ENCODE measurements at regions not wholly inside any gene's neighbourhood (a gene's known extent, or its start where the extent isn't known, plus 50 kb on each side); places are given as distances from the start of the nearest gene placed in this dataset.

DNA sequence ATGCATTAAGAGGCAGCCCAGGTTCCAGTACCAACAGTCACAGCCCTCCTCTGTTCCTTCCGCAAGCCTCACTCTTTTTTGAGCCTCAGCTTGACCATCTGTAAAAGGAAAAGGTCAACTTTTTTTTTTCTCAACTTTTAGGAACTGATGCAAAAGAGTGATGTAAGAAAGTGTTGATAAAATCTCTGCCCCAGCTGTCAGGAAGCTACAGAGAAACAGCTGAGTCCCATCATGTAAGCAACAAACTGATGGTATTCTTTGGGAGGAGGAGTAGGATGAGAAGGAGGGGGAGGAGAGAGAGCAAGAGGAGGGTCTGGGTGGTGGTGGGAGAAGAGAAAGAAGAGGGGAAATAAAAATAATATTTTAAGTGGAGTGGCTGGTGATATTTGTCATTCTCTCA lies 233.9 kb upstream of the TSHZ3 start:
- H3K9me3 Mint-ChIP-seq, result no peaks in the 10 kb centered on the region
- DNase-seq (ENCODE audit: low spot score in 2 of 2), result no peak

DNA sequence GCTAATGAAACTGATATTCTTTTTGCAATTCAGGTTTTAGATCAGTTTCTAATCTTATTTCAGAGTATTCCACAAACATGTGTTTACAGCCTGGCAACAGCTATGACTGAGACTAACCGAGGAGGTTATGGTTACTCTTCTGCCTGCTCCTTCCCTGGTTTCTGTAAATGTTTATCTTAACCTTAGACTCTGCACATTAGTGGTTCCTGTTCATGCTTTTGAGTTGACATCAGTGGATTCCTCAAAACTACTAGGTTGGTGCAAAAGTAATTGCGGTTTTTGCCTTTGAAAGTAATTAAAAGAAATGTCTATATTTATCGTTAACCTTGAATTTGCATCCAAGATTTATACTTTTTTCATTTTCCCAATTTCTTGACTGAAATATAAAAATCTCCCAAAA lies 237.0 kb upstream of the TSHZ3 start:
- DNase-seq (ENCODE audit: low spot score in 2 of 2), result no peak
- ATAC-seq, result no peak
- Mint-ChIP-seq H3K36me3 (peaks cover 0 to 5% of the 10 kb centered on the region in 2 donors), H3K9me3 (no peaks in the 10 kb centered on the region), H3K27ac (no peak overlapping the region)

More for the DNA sequence above, 233.9 kb upstream of the TSHZ3 start:
- no peak for ATAC-seq
- no peaks in the 10 kb centered on the region for H3K36me3 Mint-ChIP-seq
- no peak overlapping the region for H3K27ac Mint-ChIP-seq

DNA sequence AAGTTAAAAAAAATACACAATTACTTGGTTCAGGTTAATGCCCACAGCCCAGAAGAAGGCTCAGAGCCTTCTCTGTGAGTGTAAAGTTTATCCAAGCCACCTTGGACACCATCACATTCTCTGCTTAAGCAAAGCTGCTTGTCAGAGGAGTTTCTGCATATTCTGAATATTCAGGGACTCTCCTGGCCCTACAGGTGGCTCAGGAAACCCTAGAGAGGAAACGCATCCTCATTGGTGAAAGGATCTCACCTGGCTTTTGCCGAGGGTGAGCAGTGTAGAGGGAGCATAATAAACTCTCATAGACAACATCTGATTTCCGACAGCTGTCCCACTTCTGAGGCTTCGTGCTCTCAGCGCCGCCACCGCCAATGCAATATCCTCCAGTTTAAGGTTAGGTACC lies 239.9 kb upstream of the TSHZ3 start:
- ATAC-seq (no peak), DNase-seq (ENCODE audit: low spot score in 2 of 2) (no peak)
- H3K36me3 Mint-ChIP-seq, result peaks cover 0 to 5% of the 10 kb centered on the region in 2 donors
- peaks cover 0 to 4% of the 10 kb centered on the region in 2 donors for H3K9me3 Mint-ChIP-seq
- no peak overlapping the region for H3K27ac Mint-ChIP-seq

DNA sequence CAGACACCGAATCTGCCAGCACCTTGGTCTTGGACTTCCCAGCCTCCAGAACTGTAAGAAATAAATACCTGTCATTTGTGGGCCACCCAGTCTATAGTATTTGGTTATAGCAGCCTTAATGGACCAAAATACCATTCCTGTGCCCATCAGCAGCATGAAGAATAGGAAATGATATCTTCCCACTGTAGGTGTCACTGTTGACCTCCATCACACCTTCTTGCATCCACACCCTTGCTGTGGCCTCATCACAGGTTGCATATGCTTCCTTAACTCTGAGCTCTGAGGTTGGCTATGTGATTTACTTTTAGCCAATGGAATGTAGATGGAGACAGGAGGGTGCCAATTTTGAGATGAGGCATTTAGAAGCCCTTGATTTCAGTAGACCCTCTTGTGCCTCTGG lies 242.0 kb upstream of the TSHZ3 start:
- H3K27ac Mint-ChIP-seq, result no peak overlapping the region
- DNase-seq (ENCODE audit: low spot score in 2 of 2) (no peak), ATAC-seq (no peak)
- H3K36me3 Mint-ChIP-seq, result peaks cover 0 to 5% of the 10 kb centered on the region in 2 donors
- H3K9me3 Mint-ChIP-seq, result peaks cover 0 to 4% of the 10 kb centered on the region in 2 donors

DNA sequence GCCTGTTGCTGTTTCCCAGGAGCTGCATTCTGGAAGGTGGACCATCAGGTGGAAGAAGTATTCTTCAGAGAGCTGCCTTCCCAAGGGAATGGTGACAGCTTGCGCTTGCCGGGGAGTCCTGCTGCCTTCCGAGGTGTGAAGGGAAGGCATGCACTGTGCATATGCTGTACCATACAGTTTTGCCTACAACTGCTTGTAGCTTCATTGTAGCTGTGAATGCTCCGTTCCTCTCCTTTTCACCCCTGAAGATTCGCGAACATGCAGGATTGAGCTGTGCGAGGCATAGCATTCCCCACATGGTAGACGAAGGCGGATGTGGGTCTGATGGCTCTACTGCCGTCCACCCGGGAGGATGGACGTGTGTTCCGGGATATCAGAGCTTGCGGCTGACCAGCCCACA lies 243.2 kb upstream of the TSHZ3 start:
- Mint-ChIP-seq H3K9me3 (peaks cover 0 to 4% of the 10 kb centered on the region in 2 donors), H3K27ac (no peak overlapping the region), H3K36me3 (peaks cover 0 to 5% of the 10 kb centered on the region in 2 donors)
- DNase-seq (ENCODE audit: low spot score in 2 of 2) (no peak), ATAC-seq (no peak)

DNA sequence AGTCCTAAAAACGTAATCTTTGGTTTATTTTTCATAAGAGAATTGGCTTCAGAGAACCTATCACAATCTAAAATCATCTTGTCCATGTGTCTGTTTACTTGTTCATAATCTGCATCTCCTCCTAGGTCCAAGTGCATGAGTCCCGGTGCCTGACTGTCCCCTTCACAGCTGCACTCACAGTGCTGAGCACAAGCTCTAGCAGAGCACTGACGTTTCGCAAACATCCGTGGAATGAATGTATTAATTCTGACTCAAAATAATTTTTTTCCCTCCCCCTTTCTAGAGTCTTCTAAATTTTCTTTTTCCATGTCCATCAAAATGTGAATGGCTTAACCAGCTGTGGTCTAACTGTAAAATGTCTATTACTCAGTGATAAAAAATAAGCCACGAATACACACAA lies 245.5 kb upstream of the TSHZ3 start:
- no peak for DNase-seq (ENCODE audit: low spot score in 2 of 2)
- ATAC-seq, result no peak
- Mint-ChIP-seq H3K36me3 (peaks cover 0 to 3% of the 10 kb centered on the region in 2 donors), H3K27ac (no peak overlapping the region), H3K9me3 (peaks cover 0 to 4% of the 10 kb centered on the region in 2 donors)

DNA sequence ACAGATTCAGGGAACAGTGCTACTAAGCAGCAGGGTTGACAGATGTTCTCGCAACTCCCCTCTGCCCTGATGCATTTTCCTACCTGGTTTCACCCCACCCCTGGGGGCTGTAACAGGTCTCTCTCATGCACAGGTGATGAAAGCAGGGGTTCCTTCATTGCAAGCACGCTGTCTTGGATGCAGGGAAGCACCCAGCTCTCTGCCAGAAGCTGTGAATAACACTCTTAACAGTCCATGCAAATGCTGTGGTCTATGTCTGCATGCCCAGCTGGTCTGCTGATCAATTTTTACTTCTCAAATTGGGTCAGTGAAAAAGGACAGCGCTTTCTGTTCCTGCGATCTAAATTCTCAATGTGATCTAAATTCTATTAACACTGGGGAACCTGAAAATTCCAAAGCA lies 246.3 kb upstream of the TSHZ3 start:
- Mint-ChIP-seq H3K9me3 (peaks cover 0 to 4% of the 10 kb centered on the region in 2 donors), H3K27ac (no peak overlapping the region), H3K36me3 (no peaks in the 10 kb centered on the region)
- ATAC-seq, result no peak
- DNase-seq (ENCODE audit: low spot score in 2 of 2), result no peak

DNA sequence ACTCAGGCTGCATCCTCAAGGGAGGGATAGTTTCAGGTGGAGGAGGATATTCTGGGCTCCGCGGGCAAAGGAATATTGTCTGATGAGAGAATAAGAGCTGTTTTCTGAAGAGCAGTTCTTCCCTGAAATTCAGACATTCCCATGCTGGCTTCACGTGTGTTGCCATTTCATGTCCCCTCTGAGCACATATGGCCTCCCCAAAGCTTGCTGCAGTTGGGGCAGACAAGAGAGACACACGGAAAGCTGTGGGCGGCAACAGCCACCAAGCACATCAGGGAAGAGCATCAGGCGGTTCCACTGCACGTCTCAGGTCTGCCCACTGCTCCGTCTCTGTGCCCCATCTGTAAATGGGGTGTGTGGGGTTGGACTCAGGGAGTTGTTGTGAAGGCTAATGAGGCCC lies 247.5 kb upstream of the TSHZ3 start:
- Mint-ChIP-seq H3K9me3 (peaks cover 0 to 4% of the 10 kb centered on the region in 2 donors), H3K27ac (no peak overlapping the region), H3K36me3 (no peaks in the 10 kb centered on the region)
- DNase-seq (ENCODE audit: low spot score in 2 of 2) (no peak), ATAC-seq (no peak)

DNA sequence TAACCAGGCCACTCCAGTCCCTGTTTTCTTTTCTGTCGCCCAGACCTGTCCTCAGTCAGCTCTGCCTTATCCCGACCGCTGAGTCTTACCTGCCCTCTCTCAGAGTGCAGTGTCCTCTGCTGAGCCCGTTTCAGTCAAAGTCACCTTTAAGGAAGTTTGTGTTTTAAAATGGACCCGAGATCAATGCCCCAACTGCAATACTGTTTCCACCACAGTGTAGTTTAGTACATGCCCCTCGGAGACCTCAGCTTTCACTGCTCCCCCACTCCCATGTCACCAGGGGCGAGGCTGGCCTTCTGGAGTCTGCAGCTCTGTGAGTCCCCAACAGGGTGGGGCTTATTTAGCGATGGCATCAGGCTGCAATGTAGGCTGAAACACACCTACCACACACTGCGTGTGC lies 248.4 kb upstream of the TSHZ3 start:
- no peak overlapping the region for H3K27ac Mint-ChIP-seq
- ATAC-seq, result no peak
- no peaks in the 10 kb centered on the region for H3K36me3 Mint-ChIP-seq
- H3K9me3 Mint-ChIP-seq, result peaks cover 0 to 4% of the 10 kb centered on the region in 2 donors
- DNase-seq (ENCODE audit: low spot score in 2 of 2), result no peak

DNA sequence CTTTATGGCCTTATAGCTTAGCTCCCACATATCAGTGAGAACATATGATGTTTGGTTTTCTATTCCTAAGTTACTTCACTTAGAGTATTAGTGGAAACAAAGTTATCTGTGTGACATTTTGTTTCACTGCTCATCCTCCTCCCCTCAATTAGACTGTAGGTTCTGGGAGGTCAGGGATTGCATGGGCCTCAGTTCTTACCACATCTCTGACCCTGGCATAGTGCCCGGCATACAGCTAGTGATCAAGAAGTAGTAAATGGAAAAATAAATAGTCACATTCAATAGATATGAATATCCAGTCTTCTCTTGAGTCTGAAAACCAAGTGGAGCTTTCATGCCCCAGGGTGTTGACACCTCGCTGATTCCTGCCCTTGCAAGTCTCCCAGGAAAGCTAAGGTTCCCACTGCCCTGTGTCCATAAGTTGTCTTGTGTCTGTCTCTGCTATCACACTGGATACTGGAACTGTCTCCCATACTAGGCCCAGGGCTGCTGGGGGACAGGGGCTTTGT lies 249.5 kb upstream of the TSHZ3 start:
- H3K36me3 Mint-ChIP-seq, result no peaks in the 10 kb centered on the region
- DNase-seq (ENCODE audit: low spot score in 2 of 2) (no peak), ATAC-seq (no peak)
- no peaks in the 10 kb centered on the region for H3K9me3 Mint-ChIP-seq
- H3K27ac Mint-ChIP-seq, result no peak overlapping the region

DNA sequence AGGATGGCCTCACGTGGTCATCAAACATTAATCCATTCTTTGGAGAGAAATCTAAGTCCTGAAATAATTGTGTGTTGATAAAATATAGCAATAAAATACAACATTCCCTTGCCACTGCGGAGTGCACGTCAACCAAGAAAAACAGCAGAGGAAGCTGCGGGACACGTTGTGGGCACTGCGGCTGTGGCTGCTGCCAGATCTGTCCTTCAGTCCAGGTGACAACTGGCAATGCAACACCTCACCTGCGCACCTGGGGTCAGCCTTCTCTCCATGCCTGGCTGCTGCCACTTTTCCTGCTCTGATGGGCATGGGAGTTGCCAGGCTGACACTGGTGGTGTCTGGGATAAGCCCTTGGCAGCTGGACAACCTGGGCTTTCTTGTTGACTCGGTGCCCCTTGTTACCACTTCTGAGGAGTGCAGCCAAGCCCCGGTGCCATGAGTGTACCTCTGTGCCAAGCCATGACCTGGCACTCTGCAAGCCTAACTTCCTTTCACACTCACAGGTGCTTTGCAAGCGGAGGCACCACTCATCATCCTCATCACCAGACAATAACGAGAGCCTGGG lies 251.6 kb upstream of the TSHZ3 start:
- no peaks in the 10 kb centered on the region for H3K9me3 Mint-ChIP-seq
- ATAC-seq (no peak), DNase-seq (ENCODE audit: low spot score in 2 of 2) (no peak)
- no peak overlapping the region for H3K27ac Mint-ChIP-seq
- no peaks in the 10 kb centered on the region for H3K36me3 Mint-ChIP-seq

DNA sequence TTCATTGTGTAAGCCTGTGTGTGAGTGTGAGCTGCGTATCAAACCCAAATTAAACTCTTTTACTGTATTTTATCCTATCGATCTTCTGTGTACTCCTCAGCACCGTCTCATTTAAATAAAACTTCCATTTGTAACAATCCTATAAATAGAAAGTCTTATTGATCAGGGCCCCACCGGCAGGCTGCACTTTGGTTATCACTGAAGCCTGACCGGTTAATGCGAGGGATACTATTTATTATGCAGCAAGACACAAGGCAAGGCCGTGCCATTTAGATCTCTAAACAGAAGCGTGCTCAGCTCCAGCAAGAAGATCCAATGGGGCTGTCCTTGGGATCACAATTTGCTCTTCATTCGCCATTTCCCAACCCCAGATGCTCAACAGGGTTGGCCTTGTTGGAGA lies 252.6 kb upstream of the TSHZ3 start:
- no peak for ATAC-seq
- H3K9me3 Mint-ChIP-seq, result no peaks in the 10 kb centered on the region

DNA sequence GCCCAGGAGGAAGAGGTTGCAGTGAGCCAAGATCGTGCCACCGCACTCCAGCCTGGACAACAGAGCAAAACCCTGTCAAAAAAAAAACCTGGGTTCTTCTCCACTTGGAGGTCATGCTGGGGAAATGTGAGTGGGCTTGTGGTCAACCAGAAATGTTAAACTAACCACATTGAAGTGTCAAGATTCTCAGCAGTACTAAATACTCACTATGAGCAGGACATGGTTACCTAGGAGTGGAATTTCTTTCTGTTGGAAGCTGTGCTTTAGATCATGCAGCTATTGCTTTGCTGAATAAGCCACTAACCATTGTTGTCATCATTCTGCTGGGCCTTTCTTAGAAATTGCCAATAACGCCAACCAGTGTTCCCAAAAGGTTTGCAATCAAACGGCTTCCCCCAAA lies 253.3 kb upstream of the TSHZ3 start:
- DNase-seq (ENCODE audit: low spot score in 2 of 2) (no peak), ATAC-seq (no peak)
- Mint-ChIP-seq H3K9me3 (no peaks in the 10 kb centered on the region), H3K36me3 (no peaks in the 10 kb centered on the region), H3K27ac (no peak overlapping the region)

More for the DNA sequence above, 252.6 kb upstream of the TSHZ3 start:
- no peaks in the 10 kb centered on the region for H3K36me3 Mint-ChIP-seq
- no peak overlapping the region for H3K27ac Mint-ChIP-seq
- DNase-seq (ENCODE audit: low spot score in 2 of 2), result no peak

DNA sequence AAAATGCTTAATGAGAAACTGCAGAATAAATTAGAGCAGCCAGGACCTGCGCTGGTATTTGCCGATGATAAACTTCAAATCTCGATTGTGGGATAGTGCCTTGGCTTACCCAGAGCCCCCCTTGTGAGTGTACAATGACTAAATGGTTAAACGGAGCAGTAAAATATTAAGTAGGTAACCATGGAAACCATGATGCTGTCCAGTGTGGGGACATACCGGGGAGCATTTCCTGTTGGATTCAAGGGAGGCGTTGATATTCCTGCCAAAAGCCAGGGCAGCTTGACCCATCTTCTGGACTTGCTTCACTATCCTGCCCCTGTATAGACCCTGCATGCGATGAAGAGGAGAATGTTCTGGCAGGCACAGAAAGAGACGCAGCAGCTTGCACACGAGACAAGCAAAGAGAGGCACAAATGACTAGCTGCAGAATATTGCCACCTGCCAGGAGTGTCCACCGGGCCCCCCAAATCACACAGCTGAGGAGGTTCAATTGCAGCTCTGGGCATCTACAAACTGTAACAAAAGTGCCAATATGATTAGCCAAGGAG lies 255.3 kb upstream of the TSHZ3 start:
- Mint-ChIP-seq H3K36me3 (peaks cover 0 to 4% of the 10 kb centered on the region in 2 donors), H3K27ac (no peak overlapping the region), H3K9me3 (no peaks in the 10 kb centered on the region)
- DNase-seq (ENCODE audit: low spot score in 2 of 2) (no peak), ATAC-seq (no peak)

DNA sequence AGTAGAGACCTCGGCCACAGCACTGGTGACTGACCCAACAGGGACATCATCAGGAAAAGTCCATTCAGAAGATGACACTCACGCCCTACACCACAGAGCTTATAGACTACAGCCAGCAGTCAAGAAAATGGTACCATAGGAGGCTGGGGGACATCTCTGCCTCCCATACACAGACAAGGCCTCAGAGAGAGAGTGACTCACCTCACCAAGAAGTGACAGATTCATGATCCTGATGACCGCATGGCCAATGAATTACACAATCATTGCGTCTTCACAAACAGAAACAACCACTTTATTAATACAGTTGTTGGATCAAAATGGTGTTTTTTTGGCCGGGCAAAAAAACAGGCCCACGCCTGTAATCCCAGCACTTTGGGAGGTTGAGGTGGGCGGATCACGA lies 260.8 kb upstream of the TSHZ3 start:
- Mint-ChIP-seq H3K27ac (no peak overlapping the region), H3K9me3 (no peaks in the 10 kb centered on the region), H3K36me3 (peaks cover 0 to 4% of the 10 kb centered on the region in 2 donors)
- DNase-seq (ENCODE audit: low spot score in 2 of 2) (no peak), ATAC-seq (no peak)

DNA sequence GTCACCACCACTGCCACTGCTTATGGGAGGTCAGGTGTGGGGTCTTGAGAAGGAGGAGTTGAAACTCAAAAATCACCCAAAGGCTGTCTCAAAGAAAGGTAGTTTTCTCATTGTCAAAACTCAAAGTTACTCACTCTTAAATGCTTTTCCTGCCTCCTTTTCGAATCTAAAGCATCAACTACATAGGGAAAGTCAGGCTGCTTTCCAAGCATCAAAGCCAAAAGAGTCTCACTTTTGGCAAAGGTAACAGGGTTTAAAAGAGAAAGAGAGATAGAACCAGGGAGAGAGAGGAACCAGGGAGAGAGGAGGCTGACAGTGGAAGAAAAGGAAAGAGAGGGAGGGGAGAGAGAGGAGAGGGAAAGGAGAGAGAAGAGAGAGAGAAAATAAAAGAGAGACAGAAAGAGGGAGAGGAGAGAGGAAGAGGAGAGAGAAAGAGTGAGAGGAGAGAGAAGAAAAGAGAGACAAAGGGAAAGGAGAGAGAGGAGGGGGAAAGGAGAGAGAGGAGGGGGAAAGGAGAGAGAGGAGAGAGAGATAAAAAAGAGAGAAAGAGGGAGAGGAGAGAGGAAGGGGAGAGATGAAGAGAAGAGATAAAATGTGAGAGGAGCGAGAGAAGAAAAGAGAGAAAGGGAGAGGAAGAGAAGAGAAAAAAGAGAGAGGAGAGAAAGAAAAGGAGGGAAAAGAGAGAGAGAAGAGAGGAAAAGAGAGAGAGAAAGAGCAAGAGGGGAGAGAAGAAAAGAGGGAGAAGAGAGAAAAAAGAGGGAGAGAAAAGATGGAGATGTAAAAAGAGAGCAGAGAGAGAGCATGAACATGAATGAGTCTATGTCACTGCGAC lies 262.0 kb upstream of the TSHZ3 start:
- H3K9me3 Mint-ChIP-seq, result peaks cover 0 to 3% of the 10 kb centered on the region in 2 donors
- H3K36me3 Mint-ChIP-seq, result peaks cover 0 to 4% of the 10 kb centered on the region in 2 donors
- no peak overlapping the region for H3K27ac Mint-ChIP-seq
- ATAC-seq, result no peak
- no peak for DNase-seq (ENCODE audit: low spot score in 2 of 2)

DNA sequence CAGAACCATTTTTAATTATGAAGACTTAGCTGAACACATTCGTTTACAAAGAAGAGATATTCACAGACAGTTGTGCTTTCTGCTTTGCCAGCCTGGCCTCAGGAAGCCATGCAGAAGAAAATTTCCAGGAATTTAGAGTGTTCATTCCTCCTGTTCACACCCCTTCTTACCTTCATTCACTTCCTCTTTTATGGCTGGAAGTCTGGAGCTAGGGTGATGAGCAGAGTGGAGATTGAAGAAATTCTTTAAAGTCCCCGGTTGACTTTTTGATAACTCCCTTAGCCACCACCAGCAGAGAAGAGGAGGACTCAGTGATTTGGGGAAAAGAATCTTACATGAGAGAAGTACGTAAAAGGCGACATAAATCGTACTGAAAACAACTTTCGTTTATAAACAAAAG lies 263.6 kb upstream of the TSHZ3 start:
- DNase-seq (ENCODE audit: low spot score in 2 of 2), result no peak
- no peak for ATAC-seq
- Mint-ChIP-seq H3K27ac (no peak overlapping the region), H3K9me3 (peaks cover 0 to 3% of the 10 kb centered on the region in 2 donors), H3K36me3 (peaks cover 0 to 4% of the 10 kb centered on the region in 2 donors)
